K562 (cell line): ENCODE measurements at regions not wholly inside any gene's neighbourhood (a gene's known extent, or its start where the extent isn't known, plus 50 kb on each side); places are given as distances from the start of the nearest gene placed in this dataset.
A peak's percentile ranks its signal among the peaks of the same experiment; 100 is the strongest.

ENCODE experiments used
- ARID3A ChIP-seq: IDR thresholded peaks from 2 replicates; pipeline ENCODE4 v1.6.1; 2012; ENCODE audit warnings: low read depth, low read length, improper control_type of control experiment, borderline replicate concordance
- DDX20 ChIP-seq: fragments of 450-650 bp; IDR thresholded peaks from 2 replicates; pipeline ENCODE4 v1.6.1; 2016; ENCODE audit warnings: missing genetic modification characterization, low read depth, mild to moderate bottlenecking, missing compliant biosample characterization, moderate library complexity
- E2F3 ChIP-seq: fragments of 250-450 bp; sonication (Bioruptor Pico); IDR thresholded peaks from 2 replicates; pipeline ENCODE4 v1.4.0; 2020; ENCODE audit warnings: mild to moderate bottlenecking
- E4F1 ChIP-seq: fragments of 250-450 bp; sonication (Bioruptor Pico); IDR thresholded peaks from 2 replicates; pipeline ENCODE4 v1.5.0; 2021; ENCODE audit warnings: mild to moderate bottlenecking, borderline replicate concordance
- ELF4 ChIP-seq: fragments of 450-650 bp; formaldehyde crosslinking; IDR thresholded peaks from 2 replicates; pipeline ENCODE4 v1.4.0; 2022; ENCODE audit warnings: missing genetic modification characterization
- FOS ChIP-seq: IDR thresholded peaks from 3 replicates; pipeline ENCODE4 v1.6.1; 2011; ENCODE audit not compliant: insufficient read length; ENCODE audit errors: extremely low read depth
- FOSL1 ChIP-seq: fragments of 200-800 bp; sonication (Bioruptor generic); conservative IDR thresholded peaks from 2 replicates; pipeline ENCODE4 v1.6.1; 2016; ENCODE audit warnings: missing genetic modification characterization, missing compliant biosample characterization
- GABPB2 ChIP-seq: fragments of 250-450 bp; sonication (Bioruptor Pico); conservative IDR thresholded peaks from 2 replicates; pipeline ENCODE4 v1.5.1; 2021; ENCODE audit warnings: mild to moderate bottlenecking
- GTF2B ChIP-seq: IDR thresholded peaks from 2 replicates; pipeline ENCODE4 v1.6.1; 2011; ENCODE audit not compliant: insufficient read length; ENCODE audit errors: extremely low read depth
- KLF16 ChIP-seq: IDR thresholded peaks from 2 replicates; pipeline ENCODE4 v1.6.1; 2016; ENCODE audit warnings: antibody characterized with exemption
- MAFK ChIP-seq: IDR thresholded peaks from 2 replicates; pipeline ENCODE4 v1.6.1; 2011; ENCODE audit warnings: low read length, improper control_type of control experiment
- PCBP2 ChIP-seq: fragments of 200-400 bp; formaldehyde crosslinking; IDR thresholded peaks from 2 replicates; pipeline ENCODE4 v1.6.1; 2018; ENCODE audit warnings: low read length, low read depth, mild to moderate bottlenecking, moderate library complexity; ENCODE audit not compliant: poor library complexity, severe bottlenecking
- POU5F1 ChIP-seq: fragments of 150-350 bp; IDR thresholded peaks from 2 replicates; pipeline ENCODE4 v1.6.1; 2014; ENCODE audit warnings: borderline replicate concordance, low read length, low read depth, mild to moderate bottlenecking; ENCODE audit not compliant: partially characterized antibody
- TEAD4 ChIP-seq, 2 experiments: sonication (generic) in 1 of 2; formaldehyde crosslinking in 1 of 2; IDR thresholded peaks; 2 replicates each; pipeline versions ENCODE4 v1.6.1 to v1.8.0; 2012 to 2022; ENCODE audit warnings: borderline replicate concordance in 1 of 2, inconsistent platforms in 1 of 2, low read length in 1 of 2, mild to moderate bottlenecking in 1 of 2, missing genetic modification reagents in 1 of 2
- U2AF2 ChIP-seq: fragments of 200-400 bp; formaldehyde crosslinking; optimal IDR thresholded peaks from 2 replicates; pipeline ENCODE3; 2017; ENCODE audit warnings: low read depth, mild to moderate bottlenecking, low read length
- XRCC5 ChIP-seq: fragments of 200-400 bp; formaldehyde crosslinking; IDR thresholded peaks from 2 replicates; pipeline ENCODE4 v1.6.1; 2017; ENCODE audit warnings: low read depth, mild to moderate bottlenecking, low read length
- ZFX ChIP-seq: sonication (generic); formaldehyde crosslinking; IDR thresholded peaks from 2 replicates; pipeline ENCODE4 v1.8.0; 2022; ENCODE audit warnings: mild to moderate bottlenecking, missing genetic modification reagents, moderate library complexity
- ZNF134 ChIP-seq: fragments of 250-450 bp; sonication (Bioruptor Pico); conservative IDR thresholded peaks from 2 replicates; pipeline ENCODE4 v1.4.0; 2020
- ZNF143 ChIP-seq: sonication (generic); formaldehyde crosslinking; IDR thresholded peaks from 2 replicates; pipeline ENCODE4 v1.9.0; 2022; ENCODE audit warnings: mild to moderate bottlenecking, missing genetic modification reagents
- ZNF41 ChIP-seq: fragments of 250-450 bp; sonication (Bioruptor Pico); conservative IDR thresholded peaks from 2 replicates; pipeline ENCODE4 v1.4.0; 2020; ENCODE audit warnings: mild to moderate bottlenecking
- ZNF584 ChIP-seq: fragments of 200-800 bp; sonication (Bioruptor generic); IDR thresholded peaks from 2 replicates; pipeline ENCODE4 v1.6.1; 2016; ENCODE audit warnings: low read depth, mild to moderate bottlenecking, missing genetic modification characterization, missing compliant biosample characterization

GRCh38 chr12:93019975-93020630 is 91.0 kb upstream of the EEA1 start (continued):
- no peak for TF ChIP-seq ELF4
- TF ChIP-seq ZNF41, result no peak
- no peak for TF ChIP-seq POU5F1
- TF ChIP-seq E2F3 (CRISPR knock-in tag), result no peak
- no peak for TF ChIP-seq E4F1 (CRISPR knock-in tag)
- no peak for TF ChIP-seq ZNF143 (CRISPR knock-in tag)
- TF ChIP-seq MAFK, result no peak
- no peak for TF ChIP-seq DDX20 (tag)
- no peak for TF ChIP-seq TEAD4 (IDR thresholded peaks at IDR 0.05; ENCODE audit: low read length)
- no peak for TF ChIP-seq TEAD4 (CRISPR knock-in tag; IDR thresholded peaks at IDR 0.05; ENCODE audit: borderline replicate concordance)
- TF ChIP-seq KLF16, result no peak
- TF ChIP-seq ZNF134 (CRISPR knock-in tag), result no peak
- TF ChIP-seq ZFX (CRISPR knock-in tag), result peak; percentile 80
- 0 out of 2 replicates have a peak, but pooled peaks have one; percentile 22 for TF ChIP-seq ARID3A
- TF ChIP-seq ZNF584 (CRISPR knock-in tag), result peak; percentile 22; the same call in 1 of the 2 replicates
- TF ChIP-seq PCBP2, result no peak
- TF ChIP-seq GTF2B, result no peak
- TF ChIP-seq FOSL1 (tag), result no peak
- TF ChIP-seq XRCC5, result no peak
- no peak for TF ChIP-seq GABPB2
- TF ChIP-seq U2AF2, result no peak
- TF ChIP-seq FOS, result no peak
